HepG2 (cell line): ENCODE measurements at regions not wholly inside any gene's neighbourhood (a gene's known extent, or its start where the extent isn't known, plus 50 kb on each side); places are given as distances from the start of the nearest gene placed in this dataset.

Experiments used
- ATAC-seq: fragments of 200-7000 bp; cut with Tn5 transposase; 3 replicates; pipeline ENCODE4 v1.9.1; 2020; ENCODE audit warnings: mild to moderate bottlenecking, moderate library complexity
- BruUV-seq: library from RNA; stranded (reverse); fragments of 400-500 nt; replicated peaks from 2 replicates; lab custom pipeline; 2021; lab: Mats Ljungman, UMichigan
- CTCF ChIA-PET: fragments of 300-600 bp; formaldehyde crosslinking; extraction: SDS; loops from one replicate; lab custom pipeline; 2021; ENCODE audit warnings: low total read pairs, inconsistent platforms, low intra/inter-chr PET ratio; lab: Yijun Ruan, JAX
- POLR2A ChIA-PET: fragments of 350-600 bp; sonication (Branson Sonifier 250); formaldehyde crosslinking; loops from one replicate; lab custom pipeline; 2020; ENCODE audit warnings: antibody characterized with exemption, inconsistent platforms; lab: Yijun Ruan, JAX
- DNase-seq: peaks from one replicate; pipeline ENCODE4 v3.0.0-alpha.2; 2015; ENCODE audit warnings: low spot score
- FAIRE-seq: peaks from 3 replicates; lab custom pipeline; 2011; peaks lifted over from hg19 to GRCh38; lab: Jason Lieb, UNC
- H2AFZ ChIP-seq: one replicate; pipeline ENCODE4 v1.6.1; 2011; ENCODE audit warnings: low read length, inconsistent platforms
- H3K27ac ChIP-seq: fragments of 300-600 bp; 3 replicates; pipeline ENCODE4 v1.8.0; 2011; ENCODE audit warnings: mixed run types, mild to moderate bottlenecking, mixed read lengths, low read length, inconsistent platforms; ENCODE audit not compliant: insufficient read depth; ENCODE audit errors: extremely low read length
- H3K27me3 ChIP-seq, 2 experiments: fragments of 200-600 bp in 1 of 2; 2 replicates in 1 of 2; 3 replicates in 1 of 2; pipeline versions ENCODE4 v1.6.0 to v1.8.0; 2011; ENCODE audit warnings: low read length in 2 of 2, mild to moderate bottlenecking in 2 of 2, moderate library complexity in 2 of 2, inconsistent platforms in 1 of 2; ENCODE audit not compliant: insufficient read depth in 2 of 2, control insufficient read depth in 1 of 2
- H3K36me3 ChIP-seq, 2 experiments: fragments of 200-600 bp in 1 of 2; replicated peaks in 1 of 2; 2 replicates in 1 of 2; 3 replicates in 1 of 2; pipeline versions ENCODE4 v1.5.1 to v1.8.0; 2011; ENCODE audit warnings: low read length in 2 of 2, inconsistent platforms in 1 of 2; ENCODE audit not compliant: insufficient read depth in 2 of 2, control insufficient read depth in 1 of 2
- H3K4me1 ChIP-seq: 2 replicates; pipeline ENCODE4 v1.5.1; 2012; ENCODE audit warnings: low read length, inconsistent platforms; ENCODE audit not compliant: insufficient read depth
- H3K4me2 ChIP-seq: 2 replicates; pipeline ENCODE4 v1.6.0; 2011; ENCODE audit warnings: low read depth, low read length, inconsistent platforms
- H3K4me3 ChIP-seq, 3 experiments: fragments of 200-600 bp in 1 of 3; sonication (generic), shearing (Covaris generic) in 1 of 3; replicated peaks in 1 of 3; 2 replicates each; pipeline ENCODE4 v1.5.1; 2011 to 2016; ENCODE audit warnings: low read length in 3 of 3, inconsistent platforms in 2 of 3, low read depth in 2 of 3, mild to moderate bottlenecking in 2 of 3, control low read depth in 1 of 3, mixed read lengths in 1 of 3; ENCODE audit not compliant: insufficient read depth in 1 of 3
- H3K79me2 ChIP-seq: one replicate; pipeline ENCODE4 v1.6.1; 2011; ENCODE audit warnings: low read length, inconsistent platforms; ENCODE audit not compliant: insufficient read depth
- H3K9ac ChIP-seq: 2 replicates; pipeline ENCODE4 v1.6.0; 2011; ENCODE audit warnings: mild to moderate bottlenecking, low read depth, low read length, inconsistent platforms; ENCODE audit not compliant: insufficient read depth
- H3K9me3 ChIP-seq: 2 replicates; pipeline ENCODE4 v1.5.1; 2012; ENCODE audit warnings: mild to moderate bottlenecking, low read length
- H4K20me1 ChIP-seq: 2 replicates; pipeline ENCODE4 v1.6.0; 2011; ENCODE audit warnings: inconsistent platforms, mild to moderate bottlenecking, low read length, moderate library complexity; ENCODE audit not compliant: insufficient read depth
- BRCA1 ChIP-seq: sonication (generic); formaldehyde crosslinking; IDR thresholded peaks from 2 replicates; pipeline ENCODE4 v1.4.0; 2020; ENCODE audit warnings: missing genetic modification reagents
- CREBL2 ChIP-seq: sonication (generic); formaldehyde crosslinking; IDR thresholded peaks from 2 replicates; pipeline ENCODE4 v1.8.1; 2023; ENCODE audit warnings: missing genetic modification reagents, mild to moderate bottlenecking, borderline replicate concordance
- EZH2 ChIP-seq: conservative IDR thresholded peaks from 2 replicates; pipeline ENCODE4 v1.6.1; 2012; ENCODE audit warnings: mild to moderate bottlenecking, low read depth, low read length, moderate library complexity
- FOXC1 ChIP-seq: sonication (generic); formaldehyde crosslinking; IDR thresholded peaks from 2 replicates; pipeline ENCODE4 v1.8.0; 2022; ENCODE audit warnings: mild to moderate bottlenecking, missing genetic modification reagents, borderline replicate concordance
- FOXK2 ChIP-seq: fragments of 450-650 bp; IDR thresholded peaks from 2 replicates; pipeline ENCODE4 v1.6.1; 2016
- GRHL1 ChIP-seq: sonication (generic); formaldehyde crosslinking; conservative IDR thresholded peaks from 2 replicates; pipeline ENCODE4 v1.8.0; 2022; ENCODE audit warnings: missing genetic modification reagents
- GTF2F1 ChIP-seq: fragments of 150-350 bp; IDR thresholded peaks from 2 replicates; pipeline ENCODE4 v1.6.1; 2014; ENCODE audit warnings: low read length
- KAT7 ChIP-seq: IDR thresholded peaks from 2 replicates; pipeline ENCODE4 v1.6.1; 2018; ENCODE audit warnings: borderline replicate concordance, missing compliant biosample characterization
- KLF9 ChIP-seq: IDR thresholded peaks from 2 replicates; pipeline ENCODE4 v1.6.1; 2016; ENCODE audit warnings: low read depth
- PHF8 ChIP-seq: sonication (generic); formaldehyde crosslinking; IDR thresholded peaks from 2 replicates; pipeline ENCODE4 v1.5.0; 2020; ENCODE audit warnings: missing genetic modification reagents
- RFXAP ChIP-seq: sonication (generic); formaldehyde crosslinking; IDR thresholded peaks from 2 replicates; pipeline ENCODE4 v1.4.0; 2020; ENCODE audit warnings: missing genetic modification reagents, borderline replicate concordance
- SAFB2 ChIP-seq: sonication (generic); formaldehyde crosslinking; IDR thresholded peaks from 2 replicates; pipeline ENCODE4 v1.5.1; 2020; ENCODE audit warnings: missing genetic modification reagents, low read depth, mild to moderate bottlenecking, borderline replicate concordance
- TBX2 ChIP-seq: sonication (generic); formaldehyde crosslinking; IDR thresholded peaks from 2 replicates; pipeline ENCODE4 v1.5.0; 2020; ENCODE audit warnings: missing genetic modification reagents, mild to moderate bottlenecking, borderline replicate concordance
- ZBTB14 ChIP-seq: sonication (generic); formaldehyde crosslinking; IDR thresholded peaks from 2 replicates; pipeline ENCODE4 v1.4.0; 2020; ENCODE audit warnings: missing genetic modification reagents
- ZNF230 ChIP-seq: sonication (generic); formaldehyde crosslinking; IDR thresholded peaks from 2 replicates; pipeline ENCODE4 v1.4.0; 2020; ENCODE audit warnings: mild to moderate bottlenecking, missing genetic modification reagents
- ZNF280D ChIP-seq: sonication (generic); formaldehyde crosslinking; IDR thresholded peaks from 2 replicates; pipeline ENCODE4 v1.5.1; 2020; ENCODE audit warnings: mild to moderate bottlenecking, missing genetic modification reagents
- ZNF337 ChIP-seq: sonication (generic); formaldehyde crosslinking; IDR thresholded peaks from 2 replicates; pipeline ENCODE4 v1.5.1; 2020; ENCODE audit warnings: missing genetic modification reagents, low read depth, mild to moderate bottlenecking, borderline replicate concordance
- ZSCAN21 ChIP-seq: sonication (generic); formaldehyde crosslinking; IDR thresholded peaks from 2 replicates; pipeline ENCODE4 v1.8.0; 2022; ENCODE audit warnings: mild to moderate bottlenecking, missing genetic modification reagents, moderate library complexity, borderline replicate concordance
- WGBS: methylation state at CpG from one replicate; pipeline ENCODE4 v1.1.6; 2017; ENCODE audit warnings: low lambda C conversion rate; 5-methylcytosine and 5-hydroxymethylcytosine counted together
- in situ Hi-C: cut with HindIII; loops from 2 replicates; pipeline ENCODE4 v1.10.0; 2017; ENCODE audit warnings: low pct_unique_long_range_greater_than_20kb; ENCODE audit not compliant: extremely low pct_ligation_motif_present
- intact Hi-C: fragments of 100-400 bp; cut with micrococcal nuclease; formaldehyde crosslinking; loops from one replicate; pipeline ENCODE4 v1.10.0; 2022; ENCODE audit not compliant: unreplicated experiment

- TF ChIP-seq RFXAP (CRISPR knock-in tag) (no peak), ZBTB14 (CRISPR knock-in tag) (no peak), KAT7 (no peak), ZSCAN21 (CRISPR knock-in tag) (no peak)
Observed at GRCh38 chr5:68137511-68138140, 77.9 kb upstream of the PIK3R1 start (continued).

- Histone ChIP-seq H3K4me2 (no peak overlapping the region), H2AFZ (no peak overlapping the region), H3K79me2 (no peaks in the 10 kb centered on the region), H3K27me3 (0 out of 5 replicates have a peak, but pooled peaks cover 0 to 4% of the 10 kb centered on the region in 2 experiments), H3K36me3 (no peaks in the 10 kb centered on the region), H4K20me1 (no peaks in the 10 kb centered on the region), H3K4me1 (no peaks in the 10 kb centered on the region), H3K4me3 (no peak overlapping the region), H3K9ac (no peak overlapping the region), H3K27ac (no peak overlapping the region), H3K9me3 (no peaks in the 10 kb centered on the region)
- WGBS: 20% methylated on average over 5 of the region's 5 CpGs
- intact Hi-C loops: no loop called here
- ChIA-PET POLR2A (no interaction called here), CTCF (no interaction called here)
- FAIRE-seq (no peak), ATAC-seq (no peak), DNase-seq (no peak)
- BruUV-seq: no TSS peak
- in situ Hi-C loops: no loop called here
- TF ChIP-seq PHF8: no peak
- no peak for TF ChIP-seq ZNF337 (CRISPR knock-in tag)
- no peak for TF ChIP-seq EZH2
- no peak for TF ChIP-seq BRCA1
- no peak for TF ChIP-seq CREBL2 (CRISPR knock-in tag)
- TF ChIP-seq SAFB2 (CRISPR knock-in tag): no peak
- no peak for TF ChIP-seq ZNF230 (CRISPR knock-in tag)
- no peak for TF ChIP-seq TBX2 (CRISPR knock-in tag)
- TF ChIP-seq FOXC1 (CRISPR knock-in tag): no peak
- TF ChIP-seq KLF9 (CRISPR knock-in tag): no peak
- TF ChIP-seq FOXK2: no peak
- TF ChIP-seq GRHL1: no peak
- no peak for TF ChIP-seq GTF2F1
- TF ChIP-seq ZNF280D (CRISPR knock-in tag): no peak
Observed at GRCh38 chr5:68134669-68135313, 80.8 kb upstream of the PIK3R1 start.
